ENCODE measurements at regions not wholly inside any gene's neighbourhood (a gene's known extent, or its start where the extent isn't known, plus 50 kb on each side); places are given as distances from the start of the nearest gene placed in this dataset.

DNA sequence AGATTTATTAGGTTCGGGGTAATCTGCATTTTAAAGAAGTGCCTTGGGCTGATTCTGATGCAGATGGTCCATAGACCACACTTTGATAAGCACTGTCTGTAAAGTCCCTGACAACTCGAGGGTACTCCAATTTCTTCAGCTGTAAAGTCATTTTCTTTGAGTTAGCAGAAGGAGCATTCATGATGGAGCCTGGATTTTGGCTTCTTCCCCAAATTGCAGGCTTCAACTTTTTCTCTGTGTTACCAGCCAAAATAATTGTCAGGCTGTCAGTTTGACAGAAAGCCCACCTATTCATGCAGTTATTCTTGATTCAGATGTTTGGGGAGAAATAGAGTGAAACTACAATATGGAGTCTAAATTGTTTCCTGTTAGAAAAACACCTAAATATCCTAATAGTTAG is 66.0 kb downstream of the RPL37A start:
- TF ChIP-seq POLR2A (IDR thresholded peaks at IDR 0.05) = no peak
- TF ChIP-seq, protein P1, sequence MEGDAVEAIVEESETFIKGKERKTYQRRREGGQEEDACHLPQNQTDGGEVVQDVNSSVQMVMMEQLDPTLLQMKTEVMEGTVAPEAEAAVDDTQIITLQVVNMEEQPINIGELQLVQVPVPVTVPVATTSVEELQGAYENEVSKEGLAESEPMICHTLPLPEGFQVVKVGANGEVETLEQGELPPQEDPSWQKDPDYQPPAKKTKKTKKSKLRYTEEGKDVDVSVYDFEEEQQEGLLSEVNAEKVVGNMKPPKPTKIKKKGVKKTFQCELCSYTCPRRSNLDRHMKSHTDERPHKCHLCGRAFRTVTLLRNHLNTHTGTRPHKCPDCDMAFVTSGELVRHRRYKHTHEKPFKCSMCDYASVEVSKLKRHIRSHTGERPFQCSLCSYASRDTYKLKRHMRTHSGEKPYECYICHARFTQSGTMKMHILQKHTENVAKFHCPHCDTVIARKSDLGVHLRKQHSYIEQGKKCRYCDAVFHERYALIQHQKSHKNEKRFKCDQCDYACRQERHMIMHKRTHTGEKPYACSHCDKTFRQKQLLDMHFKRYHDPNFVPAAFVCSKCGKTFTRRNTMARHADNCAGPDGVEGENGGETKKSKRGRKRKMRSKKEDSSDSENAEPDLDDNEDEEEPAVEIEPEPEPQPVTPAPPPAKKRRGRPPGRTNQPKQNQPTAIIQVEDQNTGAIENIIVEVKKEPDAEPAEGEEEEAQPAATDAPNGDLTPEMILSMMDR (IDR thresholded peaks at IDR 0.05) = no peak
